Retinal pigment epithelial cell (primary cell): ENCODE measurements at regions not wholly inside any gene's neighbourhood (a gene's known extent, or its start where the extent isn't known, plus 50 kb on each side); places are given as distances from the start of the nearest gene placed in this dataset.
"Not testable (repeated sequence)": the region's sequence is repeated elsewhere in the genome, so short reads cannot be mapped to it uniquely, and the experiment has no call there.

Source experiments
- DNase-seq: peaks from one replicate; pipeline ENCODE4 v3.0.0-alpha.2; 2010; ENCODE audit warnings: low read depth
- H3K4me3 ChIP-seq: 2 replicates; pipeline ENCODE4 v1.5.1; 2011; ENCODE audit warnings: mild to moderate bottlenecking, low read length, control low read depth, moderate library complexity
- TF ChIP-seq, protein P1 (sequence below): conservative IDR thresholded peaks from 2 replicates; pipeline ENCODE4 v1.5.1; 2011; ENCODE audit warnings: low read depth, low read length, control low read depth, inconsistent platforms

DNA sequence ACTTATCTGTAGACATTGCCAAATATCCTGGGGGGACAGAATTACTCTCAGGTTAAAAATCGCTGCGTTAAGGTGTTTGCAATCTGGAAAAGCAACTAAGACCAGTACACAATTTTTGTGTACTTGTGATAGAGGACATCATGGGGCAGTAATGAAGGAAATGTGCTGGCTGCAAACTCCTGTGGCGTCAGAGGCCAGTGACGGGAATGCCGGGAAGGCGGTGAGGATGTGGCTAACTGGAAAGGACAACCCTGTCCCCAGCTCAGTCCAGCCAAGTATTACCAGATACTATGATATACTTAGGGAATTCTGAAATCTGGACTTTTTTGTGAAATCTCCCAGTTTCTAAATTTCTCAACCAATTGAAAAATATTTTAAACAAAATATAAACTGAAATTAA is 103.1 kb upstream of the NANOS1 start:
- TF ChIP-seq, protein P1, sequence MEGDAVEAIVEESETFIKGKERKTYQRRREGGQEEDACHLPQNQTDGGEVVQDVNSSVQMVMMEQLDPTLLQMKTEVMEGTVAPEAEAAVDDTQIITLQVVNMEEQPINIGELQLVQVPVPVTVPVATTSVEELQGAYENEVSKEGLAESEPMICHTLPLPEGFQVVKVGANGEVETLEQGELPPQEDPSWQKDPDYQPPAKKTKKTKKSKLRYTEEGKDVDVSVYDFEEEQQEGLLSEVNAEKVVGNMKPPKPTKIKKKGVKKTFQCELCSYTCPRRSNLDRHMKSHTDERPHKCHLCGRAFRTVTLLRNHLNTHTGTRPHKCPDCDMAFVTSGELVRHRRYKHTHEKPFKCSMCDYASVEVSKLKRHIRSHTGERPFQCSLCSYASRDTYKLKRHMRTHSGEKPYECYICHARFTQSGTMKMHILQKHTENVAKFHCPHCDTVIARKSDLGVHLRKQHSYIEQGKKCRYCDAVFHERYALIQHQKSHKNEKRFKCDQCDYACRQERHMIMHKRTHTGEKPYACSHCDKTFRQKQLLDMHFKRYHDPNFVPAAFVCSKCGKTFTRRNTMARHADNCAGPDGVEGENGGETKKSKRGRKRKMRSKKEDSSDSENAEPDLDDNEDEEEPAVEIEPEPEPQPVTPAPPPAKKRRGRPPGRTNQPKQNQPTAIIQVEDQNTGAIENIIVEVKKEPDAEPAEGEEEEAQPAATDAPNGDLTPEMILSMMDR: no peak
- H3K4me3 ChIP-seq: no peak overlapping the region
- DNase-seq: no peak

DNA sequence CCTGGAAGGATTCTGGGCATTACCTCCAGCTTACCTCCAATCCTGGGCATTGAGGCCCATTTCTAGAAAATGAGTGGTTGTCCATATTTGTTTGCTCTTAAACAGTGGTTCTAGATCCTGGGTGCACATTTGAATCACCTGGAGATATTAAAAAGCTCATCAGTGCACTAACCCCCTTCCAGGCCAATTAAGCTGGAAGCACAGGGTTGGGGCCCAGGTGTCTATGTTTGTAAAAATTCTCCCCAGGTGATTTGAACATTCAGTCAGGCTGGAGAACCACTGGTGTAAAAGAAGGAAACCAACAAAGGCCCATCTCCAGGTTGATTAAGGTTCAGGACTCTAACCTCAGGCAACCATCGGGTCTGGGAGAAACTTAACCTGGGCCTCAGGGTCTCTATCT is 102.6 kb upstream of the NANOS1 start:
- H3K4me3 ChIP-seq: no peak overlapping the region
- no peak for DNase-seq
- TF ChIP-seq, protein P1: no peak

DNA sequence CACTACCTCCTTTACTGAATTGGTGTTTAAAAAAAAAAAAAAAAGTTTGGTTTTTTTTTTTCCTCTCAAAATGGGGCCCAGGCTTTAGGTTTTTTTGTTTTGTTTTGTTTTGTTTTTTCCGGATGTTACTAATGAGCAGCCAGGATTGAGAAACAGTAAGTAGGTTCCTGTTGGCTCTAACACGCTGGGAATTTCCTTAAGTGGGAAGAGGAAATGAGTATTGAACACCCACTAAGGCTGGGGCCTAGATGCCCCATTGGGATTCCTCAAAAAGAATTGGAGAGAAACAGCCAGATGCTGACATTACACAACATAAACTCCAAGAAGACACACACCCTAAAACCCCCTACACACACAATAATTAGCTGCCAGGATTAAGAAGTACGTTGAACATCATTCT is 102.2 kb upstream of the NANOS1 start:
- H3K4me3 ChIP-seq: no peak overlapping the region
- TF ChIP-seq, protein P1: no peak
- DNase-seq: no peak

DNA sequence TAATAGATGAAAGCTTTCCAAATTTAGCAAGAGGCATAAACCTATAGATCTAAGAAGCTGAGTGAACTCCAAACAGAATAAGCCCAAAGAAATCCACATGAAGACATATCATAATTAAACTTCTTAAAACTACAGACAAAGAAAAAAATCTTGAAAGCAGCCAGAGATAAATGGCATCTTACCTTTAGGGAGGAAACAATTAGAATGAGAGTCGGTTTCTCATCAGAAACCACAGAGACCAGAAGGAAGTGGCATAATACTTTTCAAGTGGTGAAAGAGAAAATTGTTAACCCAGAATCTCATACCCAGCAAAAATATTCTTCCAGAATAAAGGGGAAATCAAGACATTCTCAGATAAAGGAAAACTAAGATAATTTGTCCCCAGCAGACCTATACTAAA is 98.9 kb upstream of the NANOS1 start:
- TF ChIP-seq, protein P1: no peak
- DNase-seq: no peak
- no peak overlapping the region for H3K4me3 ChIP-seq

DNA sequence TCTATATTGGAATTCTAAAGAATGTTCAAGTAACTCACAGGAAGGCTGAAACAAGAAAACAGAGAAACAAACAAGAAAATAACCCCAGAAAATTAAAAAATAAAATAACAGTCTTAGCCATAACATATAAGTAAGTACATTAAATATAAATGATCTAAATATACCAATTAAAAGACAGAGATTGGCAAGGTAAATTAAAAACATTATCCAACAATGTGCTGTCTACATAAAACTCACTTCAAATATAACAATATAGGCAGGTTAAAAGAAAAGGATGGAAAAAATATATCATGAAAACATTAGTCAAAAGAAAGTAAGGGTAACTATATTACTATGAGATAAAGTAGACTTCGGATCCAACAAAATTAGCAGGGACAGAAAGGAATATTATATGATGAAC is 98.1 kb upstream of the NANOS1 start:
- no peak overlapping the region for H3K4me3 ChIP-seq
- TF ChIP-seq, protein P1: no peak
- no peak for DNase-seq

DNA sequence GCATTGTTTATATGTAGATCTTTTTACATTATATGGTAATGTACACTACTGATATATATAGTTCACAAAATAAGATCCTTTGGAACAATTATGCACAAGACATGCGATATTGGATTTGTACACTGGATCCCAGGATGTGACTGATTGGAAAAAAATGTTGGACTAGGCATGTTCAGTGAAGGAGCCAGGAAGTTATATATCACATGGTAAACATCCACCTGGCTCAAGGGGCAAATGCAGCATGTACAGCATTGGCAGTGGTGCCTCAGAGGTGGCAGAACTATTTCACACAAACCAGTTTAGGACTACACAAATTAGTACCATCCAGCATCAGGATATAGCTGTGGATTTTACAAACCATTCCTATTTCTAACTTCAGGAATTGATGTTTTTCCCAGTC is 97.4 kb upstream of the NANOS1 start:
- DNase-seq, H3K4me3 ChIP-seq: not testable (repeated sequence)

DNA sequence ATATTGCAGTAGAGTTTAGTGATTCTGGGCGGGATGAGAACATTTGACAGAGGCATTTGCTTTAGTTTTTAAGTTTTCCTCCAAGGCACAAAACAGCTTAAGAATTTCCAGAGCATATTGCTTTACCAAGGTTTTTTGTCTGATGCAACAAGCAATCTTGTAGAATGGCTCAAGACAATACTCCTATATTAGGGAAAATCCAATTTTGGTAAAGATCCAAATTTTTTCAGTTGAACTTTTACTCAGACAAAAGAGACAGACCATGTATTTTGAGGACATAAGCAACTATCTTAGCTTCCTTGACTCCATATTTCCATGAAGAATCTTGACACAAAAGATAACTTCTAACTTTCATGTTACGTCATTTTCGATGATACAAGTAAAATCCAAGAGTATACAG is 92.3 kb upstream of the NANOS1 start:
- TF ChIP-seq, protein P1: no peak
- DNase-seq: no peak
- no peak overlapping the region for H3K4me3 ChIP-seq
